Breast epithelium (tissue), 3 donors: ENCODE measurements at regions not wholly inside any gene's neighbourhood (a gene's known extent, or its start where the extent isn't known, plus 50 kb on each side); places are given as distances from the start of the nearest gene placed in this dataset.
"Not testable (repeated sequence)": the region's sequence is repeated elsewhere in the genome, so short reads cannot be mapped to it uniquely, and the experiment has no call there.

ENCODE experiments used
- CTCF ChIP-seq, 3 donors: fragments of 450-650 bp; IDR thresholded peaks; one replicate each; pipeline ENCODE4 v1.5.1; 2016 to 2017; ENCODE audit warnings: antibody characterized with exemption in 3 of 3, mild to moderate bottlenecking in 3 of 3, moderate library complexity in 3 of 3
- POLR2AphosphoS5 ChIP-seq, 3 donors: sonication (generic); formaldehyde crosslinking; IDR thresholded peaks; one replicate each; pipeline ENCODE4 v1.6.1; 2017; ENCODE audit warnings: antibody characterized with exemption in 3 of 3

- not testable (repeated sequence) for TF ChIP-seq CTCF, POLR2AphosphoS5 (IDR thresholded peaks at IDR 0.05)
Measured at GRCh38 chr17:30726734-30727133, 97.8 kb downstream of the CRLF3 start.
